ENCODE measurements at regions not wholly inside any gene's neighbourhood (a gene's known extent, or its start where the extent isn't known, plus 50 kb on each side); places are given as distances from the start of the nearest gene placed in this dataset.

DNA sequence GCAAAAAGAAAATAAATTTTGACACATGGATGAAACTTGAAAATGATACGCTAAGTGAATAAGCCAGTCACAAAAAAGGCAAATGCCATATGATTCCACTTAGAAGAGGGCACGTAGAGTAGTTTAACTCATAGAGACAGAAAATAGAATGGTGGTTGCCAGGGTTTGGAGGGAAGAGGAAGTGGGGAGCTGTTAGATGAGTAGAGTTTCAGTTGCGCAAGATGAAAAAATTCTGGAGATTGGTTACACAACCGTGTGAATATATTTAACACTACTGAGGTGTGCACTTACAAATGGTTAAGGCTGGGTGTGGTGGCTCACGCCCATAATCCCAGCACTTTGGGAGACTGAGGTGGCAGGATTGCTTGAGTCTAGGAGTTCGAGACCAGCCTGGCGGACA lies 93.4 kb upstream of the TMEM132E start:
- WGBS, 2 donors, result 85 to 86% methylated on average over 7 of the region's 7 CpGs
- no peak overlapping the region for H3K27ac ChIP-seq
- H3K4me3 ChIP-seq, result no peak overlapping the region
- H3K9me3 ChIP-seq, result no peaks in the 10 kb centered on the region
- TF ChIP-seq, protein P1, sequence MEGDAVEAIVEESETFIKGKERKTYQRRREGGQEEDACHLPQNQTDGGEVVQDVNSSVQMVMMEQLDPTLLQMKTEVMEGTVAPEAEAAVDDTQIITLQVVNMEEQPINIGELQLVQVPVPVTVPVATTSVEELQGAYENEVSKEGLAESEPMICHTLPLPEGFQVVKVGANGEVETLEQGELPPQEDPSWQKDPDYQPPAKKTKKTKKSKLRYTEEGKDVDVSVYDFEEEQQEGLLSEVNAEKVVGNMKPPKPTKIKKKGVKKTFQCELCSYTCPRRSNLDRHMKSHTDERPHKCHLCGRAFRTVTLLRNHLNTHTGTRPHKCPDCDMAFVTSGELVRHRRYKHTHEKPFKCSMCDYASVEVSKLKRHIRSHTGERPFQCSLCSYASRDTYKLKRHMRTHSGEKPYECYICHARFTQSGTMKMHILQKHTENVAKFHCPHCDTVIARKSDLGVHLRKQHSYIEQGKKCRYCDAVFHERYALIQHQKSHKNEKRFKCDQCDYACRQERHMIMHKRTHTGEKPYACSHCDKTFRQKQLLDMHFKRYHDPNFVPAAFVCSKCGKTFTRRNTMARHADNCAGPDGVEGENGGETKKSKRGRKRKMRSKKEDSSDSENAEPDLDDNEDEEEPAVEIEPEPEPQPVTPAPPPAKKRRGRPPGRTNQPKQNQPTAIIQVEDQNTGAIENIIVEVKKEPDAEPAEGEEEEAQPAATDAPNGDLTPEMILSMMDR (IDR thresholded peaks at IDR 0.05), result no peak
- TF ChIP-seq POLR2A (IDR thresholded peaks at IDR 0.05), result no peak
- H3K27me3 ChIP-seq, result no peaks in the 10 kb centered on the region
- no peaks in the 10 kb centered on the region for H3K36me3 ChIP-seq (ENCODE audit: low read depth, missing control alignments)
- DNase-seq, result no peak
- intact Hi-C loops (cut with DNase I; ENCODE audit: low total_unique reads), result no loop called here
- no peaks in the 10 kb centered on the region for H3K4me1 ChIP-seq

DNA sequence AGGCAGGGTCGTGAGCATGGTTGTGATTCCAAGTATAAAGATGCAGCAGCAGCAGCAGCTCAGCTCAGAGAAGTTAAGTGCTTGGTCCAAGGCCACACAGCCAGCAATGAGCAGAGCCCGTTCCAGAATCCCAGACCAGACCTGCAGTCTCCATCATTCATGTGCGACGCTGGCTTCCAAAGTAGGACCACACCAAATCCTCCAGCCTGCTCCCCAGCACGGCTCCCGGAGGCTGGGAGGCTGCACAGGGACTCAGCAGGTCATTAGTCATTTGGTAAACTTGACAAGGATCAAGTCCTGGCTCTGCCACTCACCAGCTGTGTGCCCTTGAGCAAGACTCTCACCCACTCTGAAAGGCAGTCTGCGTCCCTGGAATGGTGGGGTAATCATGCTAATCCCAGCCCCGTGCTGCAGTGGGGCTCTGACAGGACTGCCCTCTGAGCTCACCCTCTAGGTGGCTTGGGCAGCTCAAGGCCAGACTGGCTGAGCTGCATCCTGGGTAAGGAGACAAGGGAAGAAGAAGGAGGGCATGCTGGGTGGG lies 95.1 kb upstream of the TMEM132E start:
- Histone ChIP-seq H3K36me3 (ENCODE audit: low read depth, missing control alignments) (no peaks in the 10 kb centered on the region), H3K9me3 (no peaks in the 10 kb centered on the region), H3K4me1 (no peaks in the 10 kb centered on the region), H3K27me3 (no peaks in the 10 kb centered on the region), H3K4me3 (no peak overlapping the region), H3K27ac (no peak overlapping the region)
- WGBS, 2 donors, result 67% methylated on average over 1 to 8 of the region's 8 CpGs
- intact Hi-C loops (cut with DNase I; ENCODE audit: low total_unique reads), result no loop called here
- no peak for DNase-seq
- TF ChIP-seq, protein P1 (IDR thresholded peaks at IDR 0.05), result no peak
- TF ChIP-seq POLR2A (IDR thresholded peaks at IDR 0.05), result no peak

DNA sequence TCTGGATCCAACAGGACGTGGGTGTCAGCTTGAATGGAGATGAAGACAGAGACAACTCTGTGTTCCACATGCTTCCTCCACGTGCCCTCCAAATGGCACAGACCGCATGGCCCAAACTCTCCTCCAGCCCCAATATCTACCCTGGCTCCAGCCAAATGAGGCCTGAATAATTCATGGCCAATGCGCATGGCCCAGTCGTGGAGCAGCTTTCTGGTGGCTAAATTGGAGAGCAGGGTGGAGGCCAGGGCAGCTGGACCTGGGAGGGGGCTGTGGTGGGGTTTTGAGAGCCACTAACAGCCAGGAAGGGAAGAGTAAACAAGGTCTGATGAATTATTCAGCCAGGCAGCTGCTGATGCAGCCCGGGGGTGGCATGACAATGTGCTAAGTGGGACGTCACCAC lies 96.7 kb upstream of the TMEM132E start:
- no peak for TF ChIP-seq POLR2A (IDR thresholded peaks at IDR 0.05)
- TF ChIP-seq, protein P1 (IDR thresholded peaks at IDR 0.05), result no peak
- Histone ChIP-seq H3K27ac (no peak overlapping the region), H3K4me1 (no peaks in the 10 kb centered on the region), H3K9me3 (no peaks in the 10 kb centered on the region), H3K36me3 (ENCODE audit: low read depth, missing control alignments) (no peaks in the 10 kb centered on the region), H3K27me3 (no peaks in the 10 kb centered on the region), H3K4me3 (no peak overlapping the region)
- intact Hi-C loops (cut with DNase I; ENCODE audit: low total_unique reads), result no loop called here
- no peak for DNase-seq
- 66 to 75% methylated on average over 5 to 7 of the region's 7 CpGs for WGBS, 2 donors

- no peaks in the 10 kb centered on the region for H3K27me3 ChIP-seq
- no peak overlapping the region for H3K4me3 ChIP-seq
- TF ChIP-seq, protein P1 (IDR thresholded peaks at IDR 0.05), result no peak
- no peak for TF ChIP-seq POLR2A (IDR thresholded peaks at IDR 0.05)
- H3K4me1 ChIP-seq, result no peaks in the 10 kb centered on the region
- 39 to 55% methylated on average over 1 of the region's 1 CpG for WGBS, 2 donors
- no peaks in the 10 kb centered on the region for H3K9me3 ChIP-seq
- no peak for DNase-seq
- no peaks in the 10 kb centered on the region for H3K36me3 ChIP-seq (ENCODE audit: low read depth, missing control alignments)
- intact Hi-C loops (cut with DNase I; ENCODE audit: low total_unique reads), result no loop called here
- no peak overlapping the region for H3K27ac ChIP-seq
These were observed 97.6 kb upstream of the TMEM132E start for GRCh38 chr17:34481779-34482178.

DNA sequence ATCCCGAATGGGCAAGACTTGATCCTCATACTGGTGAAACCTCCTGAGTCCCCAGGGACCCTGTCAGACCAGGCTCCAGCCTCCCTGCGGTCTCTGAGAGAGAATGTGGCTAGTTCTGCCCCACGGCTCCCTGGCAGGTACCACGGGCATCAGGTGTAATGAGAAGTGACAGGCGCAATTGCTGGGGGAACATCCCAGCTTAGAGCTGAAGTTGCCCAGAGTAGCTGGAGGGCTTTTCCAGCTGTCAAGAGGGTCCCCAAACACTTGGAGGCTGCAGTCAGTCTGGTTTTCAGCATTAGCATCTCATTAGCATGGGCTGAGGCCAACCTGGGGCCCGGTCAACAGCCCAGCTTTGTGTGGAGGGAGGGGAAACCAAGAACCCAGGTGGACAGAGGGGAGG lies 100.0 kb upstream of the TMEM132E start:
- Histone ChIP-seq H3K36me3 (ENCODE audit: low read depth, missing control alignments) (no peaks in the 10 kb centered on the region), H3K9me3 (no peaks in the 10 kb centered on the region), H3K4me1 (no peaks in the 10 kb centered on the region), H3K27me3 (no peaks in the 10 kb centered on the region), H3K27ac (no peak overlapping the region), H3K4me3 (no peak overlapping the region)
- no peak for TF ChIP-seq POLR2A (IDR thresholded peaks at IDR 0.05)
- TF ChIP-seq, protein P1 (IDR thresholded peaks at IDR 0.05), result no peak
- intact Hi-C loops (cut with DNase I; ENCODE audit: low total_unique reads), result no loop called here
- whole genome bisulfite sequencing, 2 donors, result 40 to 72% methylated on average over 1 to 6 of the region's 6 CpGs
- DNase-seq, result no peak
